Sigmoid colon (tissue), 4 donors: ENCODE measurements at regions not wholly inside any gene's neighbourhood (a gene's known extent, or its start where the extent isn't known, plus 50 kb on each side); places are given as distances from the start of the nearest gene placed in this dataset.

Source experiments
- CTCF ChIP-seq, 4 experiments: fragments of 450-650 bp in 3 of 4; fragments of 200-600 bp in 1 of 4; IDR thresholded peaks; one replicate each; pipeline ENCODE4 v1.5.1; 2016 to 2019; ENCODE audit warnings: antibody characterized with exemption in 4 of 4, mild to moderate bottlenecking in 3 of 4, moderate library complexity in 2 of 4
- POLR2A ChIP-seq, 2 donors: fragments of 450-650 bp; IDR thresholded peaks; one replicate each; pipeline ENCODE4 v1.6.1; 2016; ENCODE audit warnings: antibody characterized with exemption in 2 of 2, mild to moderate bottlenecking in 2 of 2, moderate library complexity in 2 of 2
- POLR2AphosphoS5 ChIP-seq, 4 donors: sonication (generic); formaldehyde crosslinking; IDR thresholded peaks; one replicate each; pipeline ENCODE4 v1.6.1; 2017; ENCODE audit warnings: antibody characterized with exemption in 4 of 4

- TF ChIP-seq POLR2A (IDR thresholded peaks at IDR 0.05) (no peak), CTCF (IDR thresholded peaks at IDR 0.05) (no peak), POLR2AphosphoS5 (IDR thresholded peaks at IDR 0.05) (no peak)
These were observed 166.7 kb upstream of the PRNP start for GRCh38 chr20:4519534-4519933.
